HuH-7.5 (cell line): ENCODE measurements at regions not wholly inside any gene's neighbourhood (a gene's known extent, or its start where the extent isn't known, plus 50 kb on each side); places are given as distances from the start of the nearest gene placed in this dataset.
"Not testable (repeated sequence)": the region's sequence is repeated elsewhere in the genome, so short reads cannot be mapped to it uniquely, and the experiment has no call there.

ENCODE experiments used
- DNase-seq: peaks from one replicate; pipeline ENCODE4 v3.0.0; 2011; ENCODE audit warnings: low spot score

DNA sequence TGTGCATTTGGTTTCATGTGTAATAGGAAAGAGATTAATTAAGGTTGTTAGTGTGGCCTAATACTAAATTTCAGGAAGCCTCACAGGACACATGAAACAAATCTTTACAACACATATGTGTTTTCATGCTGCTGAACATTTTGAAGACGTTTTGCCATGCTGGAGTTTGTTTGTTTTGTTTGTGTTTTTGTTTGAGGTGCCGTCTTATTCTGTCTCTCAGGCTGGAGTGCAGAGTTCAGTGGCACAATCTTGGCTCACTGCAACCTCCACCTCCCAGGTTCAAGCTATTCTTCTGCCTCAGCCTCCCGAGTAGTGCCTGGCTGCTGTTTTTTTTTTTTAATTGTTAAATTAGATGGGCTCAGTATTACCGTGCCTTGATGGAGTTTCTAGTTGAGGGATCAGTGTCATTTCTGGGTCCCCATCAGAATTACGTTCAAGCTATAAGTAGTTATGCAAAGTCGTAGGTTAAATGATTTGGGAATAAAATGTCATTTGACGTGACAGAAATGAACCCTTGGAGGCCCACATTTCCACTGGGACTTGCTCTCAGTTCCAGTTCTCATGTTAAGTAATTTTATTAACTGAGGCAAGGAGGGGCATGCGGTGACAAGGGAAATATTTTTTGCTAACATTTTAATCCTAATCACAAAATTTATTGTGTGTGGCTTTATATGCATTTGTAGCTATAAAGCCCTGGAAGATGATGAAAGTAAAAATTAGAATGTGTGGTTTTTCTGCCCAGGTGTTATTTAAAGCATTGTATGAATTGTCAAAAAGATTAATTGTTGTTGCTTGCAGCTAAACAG lies 196.9 kb downstream of the TM9SF2 start:
- DNase-seq = no peak

DNA sequence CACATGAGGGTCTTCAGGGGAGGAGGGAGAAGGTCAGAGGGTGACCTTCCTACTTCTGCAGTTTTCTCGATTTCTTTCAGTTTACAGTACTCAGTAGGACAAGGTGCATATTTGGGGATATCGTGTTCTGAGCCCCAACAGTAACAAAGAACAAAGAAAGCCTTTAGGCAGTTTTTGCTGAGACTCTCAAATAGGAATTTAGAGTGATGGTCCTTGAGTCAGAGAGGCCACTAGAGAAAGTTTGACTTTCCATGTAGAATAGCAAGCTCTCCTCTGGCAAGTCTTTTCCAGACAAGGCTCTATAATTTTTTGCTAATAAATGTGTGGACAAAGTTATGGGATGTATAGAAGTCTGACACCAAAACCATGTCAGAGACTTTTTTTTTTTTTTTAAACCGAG lies 194.6 kb downstream of the TM9SF2 start:
- no peak for DNase-seq

DNA sequence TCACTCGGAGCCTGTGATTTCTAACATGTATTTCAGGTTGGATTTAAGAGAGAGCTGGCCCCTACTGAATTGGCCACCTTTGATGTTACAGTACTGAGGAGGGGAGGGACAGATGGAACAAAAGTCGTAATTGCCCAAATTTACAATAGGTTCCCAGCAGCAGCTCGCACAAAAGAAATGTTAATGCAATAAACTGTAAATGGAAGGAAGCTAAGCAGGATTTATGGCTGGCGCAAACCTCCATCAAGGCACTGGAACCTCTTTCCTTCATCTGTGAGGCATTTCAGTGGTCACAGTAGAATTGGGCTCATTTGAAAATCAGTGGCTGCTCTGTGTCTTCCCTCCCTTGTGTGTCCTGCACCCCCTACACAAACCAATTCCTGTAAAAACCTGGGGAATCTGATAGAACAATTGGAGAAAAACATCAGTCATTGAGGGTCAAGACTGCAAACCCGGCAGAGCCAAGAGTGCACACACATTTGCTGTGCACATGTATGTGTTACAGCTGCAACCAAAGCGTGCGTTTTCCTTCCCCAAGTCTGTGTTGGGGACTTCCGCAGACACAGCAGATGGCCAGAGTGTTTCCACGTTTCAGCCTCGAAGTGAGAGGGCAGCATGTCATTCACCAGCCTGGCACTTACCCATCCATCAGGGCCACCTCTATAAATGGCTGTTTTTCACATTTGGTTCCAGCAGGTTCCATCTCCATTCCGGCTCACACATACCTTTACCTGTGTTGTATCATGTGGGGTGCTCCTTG lies 192.8 kb downstream of the TM9SF2 start:
- DNase-seq = no peak

DNA sequence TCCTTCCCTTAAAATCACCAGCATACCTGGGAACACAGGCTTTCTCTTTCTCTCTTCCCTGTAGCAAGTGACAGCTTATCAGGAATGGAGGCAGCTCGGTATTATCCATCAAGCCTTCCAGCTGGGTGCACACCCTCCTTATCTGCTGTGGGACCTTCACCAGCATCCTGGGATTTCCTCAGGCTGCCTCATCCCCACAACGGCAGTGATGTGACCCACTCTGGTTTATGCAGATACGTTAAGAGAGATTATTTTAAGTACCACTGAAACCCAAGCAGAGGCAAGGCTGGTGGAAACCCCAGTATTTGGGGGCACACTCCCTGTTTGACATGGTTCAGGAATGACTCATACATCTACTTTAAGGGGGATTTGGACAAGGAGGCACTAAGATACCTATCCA lies 192.1 kb downstream of the TM9SF2 start:
- no peak for DNase-seq

DNA sequence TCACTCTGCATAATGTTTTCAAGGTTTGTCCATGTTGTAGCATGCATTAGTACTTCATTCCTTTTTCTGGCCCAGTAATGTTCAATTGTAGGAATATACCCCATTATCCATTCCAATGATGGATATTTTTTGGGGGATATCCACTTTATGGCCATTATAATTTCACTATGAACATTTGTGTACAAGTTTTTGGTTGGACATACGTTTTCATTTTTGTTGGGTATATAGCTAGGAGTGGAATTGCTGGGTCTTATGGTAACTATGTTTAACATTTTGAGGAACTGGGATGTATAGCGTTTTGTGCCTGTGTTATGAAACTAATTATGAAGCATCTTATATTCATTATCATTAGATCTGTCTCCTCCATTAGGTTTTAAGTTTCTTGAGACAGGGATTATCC lies 191.6 kb downstream of the TM9SF2 start:
- no peak for DNase-seq

DNA sequence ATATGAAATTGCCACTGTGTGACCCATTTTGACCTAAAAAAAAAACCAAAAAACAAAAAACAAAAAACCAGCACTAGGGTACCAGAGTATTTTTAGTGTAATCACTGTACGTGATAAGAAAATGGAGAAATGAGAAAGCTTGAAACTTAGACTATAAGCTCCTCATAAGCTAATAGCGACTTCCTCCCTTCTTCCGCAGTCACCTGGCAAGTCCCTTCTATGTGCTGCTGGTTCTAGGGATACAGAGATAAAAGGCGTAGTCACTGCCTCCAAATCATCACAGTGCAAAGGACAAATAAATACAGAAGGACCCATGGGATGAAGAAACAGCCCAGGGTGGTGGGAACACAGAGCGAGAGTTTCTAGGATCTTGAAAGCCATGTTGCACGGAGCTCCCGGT lies 190.3 kb downstream of the TM9SF2 start:
- DNase-seq = no peak

DNA sequence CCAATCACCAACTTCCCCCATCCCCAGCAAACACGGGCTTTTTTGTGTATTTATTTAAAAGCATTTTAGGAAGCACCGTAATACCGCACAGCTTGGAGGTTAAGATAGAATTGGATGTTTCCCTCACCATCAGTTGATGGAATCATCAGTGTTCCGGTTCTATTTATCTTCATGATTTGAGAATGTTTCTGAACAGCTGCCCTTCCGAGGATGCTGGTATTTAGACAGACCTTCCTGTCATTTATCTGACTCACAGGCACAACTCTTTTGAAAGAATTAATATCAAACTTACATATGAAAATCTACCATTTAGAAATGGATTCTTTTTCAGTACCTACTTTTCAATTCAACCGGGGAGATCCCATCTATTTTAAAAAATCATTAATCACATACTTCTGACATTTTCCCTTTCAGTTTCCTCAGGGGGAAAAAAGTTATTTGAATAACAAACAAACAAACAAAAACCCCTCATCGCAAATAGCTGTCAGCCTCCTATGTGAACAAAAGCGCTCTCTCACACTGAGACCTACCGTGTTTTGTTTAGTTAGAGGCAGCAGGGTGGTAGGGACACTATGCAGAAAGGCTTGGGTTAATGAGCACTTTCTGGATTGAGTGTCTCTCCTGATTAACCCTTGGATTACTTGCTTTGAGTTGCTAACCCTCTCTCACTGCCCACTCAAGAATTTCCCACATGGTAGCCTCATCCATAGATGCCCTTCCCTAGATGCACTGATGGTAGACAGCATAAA lies 189.3 kb downstream of the TM9SF2 start:
- DNase-seq = no peak

DNA sequence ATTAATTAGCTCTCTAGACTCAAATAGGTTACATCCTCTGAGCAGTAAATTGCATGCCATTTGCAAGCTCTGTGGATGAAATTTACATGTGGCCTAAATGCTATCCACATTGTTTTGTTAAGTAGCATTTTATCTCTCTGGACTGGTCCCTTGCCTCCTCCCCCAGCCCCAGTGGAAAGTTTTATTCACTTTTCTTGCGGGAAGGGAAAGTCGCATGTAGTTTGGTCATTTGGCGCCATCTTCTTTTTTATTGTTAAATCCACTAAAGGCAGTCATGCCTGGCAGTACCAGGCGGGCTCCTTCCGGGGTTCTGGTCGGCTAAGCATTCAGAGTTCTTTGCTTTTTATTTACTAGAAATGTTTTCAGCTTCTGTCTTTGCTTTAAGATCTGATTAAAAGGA lies 188.7 kb downstream of the TM9SF2 start:
- no peak for DNase-seq

DNA sequence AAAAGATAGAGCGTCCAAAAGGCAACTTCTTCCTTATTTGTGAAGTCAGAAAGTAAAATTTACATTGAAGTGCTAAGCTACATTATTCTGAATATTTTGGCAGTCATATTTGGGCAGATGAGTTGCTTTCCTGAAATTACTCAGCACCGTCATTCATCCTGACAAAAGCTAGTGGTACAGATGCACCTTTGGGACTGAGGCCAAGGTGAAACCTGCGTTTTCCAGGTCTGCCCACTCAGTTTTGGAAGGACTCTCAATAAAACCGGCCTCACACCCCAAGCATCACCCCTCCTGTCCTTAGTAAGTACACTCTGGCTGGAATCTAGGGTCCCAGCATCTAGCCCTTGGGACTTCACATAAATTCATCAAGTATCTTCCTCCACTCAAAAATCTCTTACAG lies 187.5 kb downstream of the TM9SF2 start:
- no peak for DNase-seq

DNA sequence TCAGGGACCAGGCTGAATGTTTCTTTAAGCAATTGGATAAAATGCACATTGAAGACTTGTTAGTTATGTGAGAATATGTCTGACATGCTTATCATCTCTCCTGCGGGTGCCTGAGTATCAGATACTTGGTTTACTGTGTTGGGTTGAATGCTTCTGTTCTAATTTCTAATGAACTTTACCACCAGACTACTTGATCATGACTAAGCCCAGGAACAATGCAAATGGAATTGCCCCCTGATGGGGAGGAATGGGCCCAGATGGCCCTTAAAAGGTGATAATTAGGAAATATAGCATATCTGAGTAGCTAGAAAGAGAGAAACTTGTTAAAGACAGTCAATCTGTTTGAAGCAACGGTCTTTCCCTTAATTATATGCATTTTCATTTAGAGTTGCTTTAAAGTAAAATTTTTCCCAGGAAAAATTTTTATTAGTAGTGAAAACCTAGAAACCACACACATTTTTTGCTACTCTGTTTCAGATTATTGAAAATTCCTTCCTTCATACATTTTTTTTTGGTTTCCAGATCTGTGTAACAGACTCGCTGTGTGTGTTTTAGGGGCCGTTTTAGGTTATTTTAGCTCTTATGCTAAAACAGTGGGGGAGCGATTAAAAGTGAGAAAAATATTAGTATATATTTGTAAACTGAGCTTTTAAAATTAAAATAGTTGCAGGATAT lies 186.6 kb downstream of the TM9SF2 start:
- DNase-seq = no peak

DNA sequence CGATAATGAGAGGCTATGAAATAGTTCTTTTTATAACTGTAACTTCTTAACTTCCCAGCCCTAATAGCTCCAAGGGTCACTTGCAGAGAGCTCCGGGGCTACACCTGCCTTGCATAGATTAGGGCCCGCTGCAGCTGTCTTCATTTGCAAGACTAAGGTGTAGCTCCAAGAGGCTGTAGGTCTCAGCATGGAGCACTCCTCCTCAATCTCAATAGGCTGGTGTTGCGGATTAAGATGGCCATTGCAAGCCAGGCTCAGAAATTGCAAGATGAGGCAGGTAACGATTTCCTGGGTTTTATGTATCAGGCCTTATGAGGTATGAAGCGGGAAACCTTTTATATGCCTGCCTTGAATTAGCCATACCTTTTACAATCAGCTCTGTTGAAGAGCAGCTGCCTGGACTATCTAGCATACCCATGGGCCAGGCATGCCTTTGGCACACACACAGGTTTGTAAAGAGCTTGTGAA lies 185.7 kb downstream of the TM9SF2 start:
- DNase-seq = no peak

DNA sequence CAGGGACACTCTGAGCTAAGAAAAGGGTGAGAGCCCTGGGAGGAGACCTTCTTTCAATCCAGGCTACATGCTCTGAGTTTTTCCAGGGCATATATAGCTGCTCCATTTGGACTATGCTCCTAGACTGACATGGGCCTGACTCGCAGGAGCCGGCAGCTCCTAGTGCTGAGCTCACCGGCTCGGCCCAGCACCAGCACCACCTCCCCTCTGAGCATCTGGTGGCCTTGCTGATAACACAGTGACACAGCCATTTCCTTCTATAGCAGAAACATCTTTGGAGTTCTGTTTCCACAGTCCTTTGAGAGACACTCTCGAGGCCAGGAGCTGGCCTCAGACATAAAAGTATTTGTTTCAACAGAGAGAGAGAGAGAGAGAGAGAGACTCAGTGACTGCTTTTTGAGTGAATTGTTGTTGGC lies 184.9 kb downstream of the TM9SF2 start:
- DNase-seq = no peak

DNA sequence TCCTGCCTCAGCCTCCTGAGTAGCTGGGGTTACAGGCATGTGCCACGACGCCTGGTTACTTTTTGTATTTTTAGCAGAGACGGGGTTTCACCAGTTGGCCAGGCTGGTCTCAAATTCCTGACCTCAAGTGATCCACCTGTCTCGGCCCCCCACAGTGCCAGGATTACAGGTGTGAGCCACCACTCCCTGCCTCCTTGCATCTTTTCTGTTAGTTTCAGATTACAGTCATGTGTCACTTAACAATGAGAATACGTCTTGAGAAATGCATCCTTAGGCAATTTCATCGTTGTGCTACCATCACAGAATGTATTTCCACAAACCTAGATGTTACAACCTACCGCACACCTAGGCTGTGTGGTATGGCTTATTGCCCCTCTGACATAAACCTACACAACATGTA lies 180.4 kb downstream of the TM9SF2 start:
- no peak for DNase-seq

DNA sequence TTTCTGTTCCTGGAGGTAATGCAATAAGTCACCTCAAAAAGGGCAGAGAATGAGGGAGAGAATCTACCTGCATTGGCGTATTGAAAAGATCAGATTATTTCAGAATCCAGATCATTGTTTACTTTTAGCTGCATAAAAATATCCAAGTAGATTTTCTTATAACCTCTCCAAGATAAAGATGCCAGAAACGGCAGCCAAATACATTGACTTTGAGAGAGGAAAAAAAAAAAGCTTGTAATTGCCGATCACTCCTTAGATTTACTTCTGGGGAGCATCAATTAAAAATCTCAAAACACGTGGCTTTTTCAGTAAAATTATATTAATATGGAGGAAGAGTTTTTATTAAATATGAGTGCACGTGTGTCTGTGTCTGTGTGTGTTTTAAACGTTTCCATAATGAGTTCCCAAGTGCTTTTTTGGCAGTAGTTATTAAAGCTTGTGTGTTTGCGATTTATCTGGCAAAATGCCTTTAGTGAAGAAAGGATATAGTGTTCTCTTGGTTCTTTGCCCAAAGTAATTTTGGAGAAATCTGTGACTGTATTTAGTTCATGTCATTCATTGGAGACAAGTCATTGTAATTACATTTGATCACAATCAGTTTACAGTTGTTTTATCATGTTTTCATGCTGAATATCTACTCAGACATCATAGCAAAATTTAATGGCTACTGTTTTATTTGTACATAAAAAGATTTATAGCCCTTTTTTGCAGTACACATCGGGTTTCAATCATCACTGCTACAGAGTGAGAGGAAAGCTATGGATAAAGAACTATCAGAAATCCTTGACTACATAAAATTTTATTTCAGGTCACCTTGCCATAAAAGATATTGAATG lies 176.1 kb downstream of the TM9SF2 start:
- DNase-seq = no peak

DNA sequence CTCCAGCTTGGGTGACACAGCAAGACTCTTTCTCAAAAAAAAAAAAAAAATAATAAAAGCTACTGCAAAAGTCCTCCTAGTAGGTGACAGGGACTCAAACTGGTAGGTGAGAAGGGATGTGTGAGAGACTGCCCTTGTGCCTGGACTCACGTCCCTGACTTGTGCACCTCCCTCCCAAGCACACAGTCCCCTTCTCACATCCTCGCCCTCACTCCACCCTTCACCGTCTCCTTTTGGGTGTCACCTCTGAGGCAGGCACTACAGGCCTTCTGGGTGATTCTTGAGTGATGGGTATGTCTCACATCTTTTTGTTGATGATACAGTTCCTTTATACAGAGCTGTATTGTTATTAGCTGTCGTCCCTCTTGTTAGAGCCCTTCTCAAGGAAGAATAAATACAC lies 170.5 kb downstream of the TM9SF2 start:
- DNase-seq = no peak

DNA sequence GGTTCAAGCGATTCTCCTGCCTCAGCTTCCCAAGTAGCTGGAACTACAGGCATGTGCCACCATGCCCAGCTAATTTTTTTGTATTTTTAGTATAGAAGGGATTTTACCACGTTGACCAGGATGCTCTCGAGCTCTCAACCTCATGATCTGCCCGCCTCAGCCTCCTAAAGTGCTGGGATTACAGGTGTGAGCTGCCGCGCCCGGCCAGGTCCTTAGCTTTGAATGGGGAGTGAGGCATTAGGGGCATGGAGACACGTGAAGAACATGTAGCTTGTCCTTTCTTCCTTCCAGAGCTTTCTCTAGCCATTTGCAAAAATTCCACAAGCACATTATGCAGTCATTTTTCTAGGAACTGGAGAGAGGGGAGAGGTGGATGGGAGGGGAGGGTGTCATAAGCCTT lies 167.8 kb downstream of the TM9SF2 start:
- not testable (repeated sequence) for DNase-seq

DNA sequence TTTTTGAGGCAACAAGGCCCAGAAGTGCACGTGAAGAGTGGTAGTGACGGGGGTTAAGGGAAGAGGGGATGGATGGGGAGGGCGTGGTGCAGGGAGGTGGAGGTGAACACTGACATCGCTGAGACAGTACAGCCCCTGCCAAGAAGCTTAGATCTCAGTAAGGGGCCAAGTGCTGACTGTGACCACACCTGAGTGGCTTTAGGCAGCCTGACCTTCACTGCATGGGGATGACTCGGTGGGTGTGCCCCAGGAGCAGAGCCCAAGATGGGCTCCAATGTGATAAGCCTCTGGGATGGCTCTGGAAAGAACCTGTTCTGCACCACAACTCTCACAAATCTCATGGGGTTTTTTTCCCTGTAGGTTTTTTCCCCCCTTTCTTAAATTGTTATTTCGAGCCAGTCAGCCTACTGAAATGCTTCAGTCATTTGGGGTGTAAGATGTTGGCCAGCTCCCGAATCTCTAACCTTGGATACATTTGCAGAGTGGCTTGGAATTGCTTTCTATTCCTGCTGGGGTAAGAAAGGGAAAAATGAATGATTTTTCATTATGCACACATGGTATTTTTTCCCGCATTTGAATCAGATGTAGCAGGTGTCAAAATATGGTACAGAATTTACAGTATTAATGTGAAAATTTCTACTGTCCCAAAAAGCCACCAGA lies 165.0 kb downstream of the TM9SF2 start:
- no peak for DNase-seq

DNA sequence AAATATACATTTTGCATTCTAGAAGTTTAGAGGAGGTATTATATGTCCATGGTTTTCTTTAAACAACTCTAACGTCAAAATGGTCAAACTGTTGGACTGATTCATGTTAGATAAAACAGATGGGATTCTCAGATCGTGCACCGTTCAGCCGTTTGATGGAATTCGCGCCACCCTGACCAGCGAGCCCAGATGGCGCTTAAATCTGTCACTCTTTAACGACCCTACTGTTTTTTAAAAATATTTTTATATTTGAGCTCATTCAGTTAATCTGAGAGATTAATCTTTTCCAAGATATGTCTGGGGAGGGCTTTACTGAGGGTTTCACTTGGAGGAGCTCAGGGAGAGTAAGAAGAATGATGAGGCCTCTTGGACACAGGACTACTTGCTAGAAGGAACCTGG lies 164.4 kb downstream of the TM9SF2 start:
- DNase-seq = no peak

DNA sequence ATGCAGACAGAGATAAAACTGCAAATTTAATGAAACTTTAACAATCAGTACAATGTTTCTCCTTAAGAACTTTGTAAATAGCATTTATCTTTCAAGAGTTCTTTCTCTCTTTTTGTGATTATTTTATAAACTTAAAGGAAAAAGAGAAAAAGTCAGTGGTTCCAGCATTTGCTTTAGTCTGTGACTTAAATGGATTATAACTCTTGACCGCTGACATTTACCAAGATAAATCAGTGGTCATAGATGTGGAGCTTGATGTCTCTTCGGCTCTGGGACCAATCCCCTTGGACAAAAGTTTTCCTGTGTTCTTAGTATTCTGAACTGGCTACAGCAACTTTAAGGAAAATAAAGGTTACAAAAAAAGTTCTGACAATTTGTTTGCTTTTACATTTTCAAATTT lies 162.6 kb downstream of the TM9SF2 start:
- no peak for DNase-seq

DNA sequence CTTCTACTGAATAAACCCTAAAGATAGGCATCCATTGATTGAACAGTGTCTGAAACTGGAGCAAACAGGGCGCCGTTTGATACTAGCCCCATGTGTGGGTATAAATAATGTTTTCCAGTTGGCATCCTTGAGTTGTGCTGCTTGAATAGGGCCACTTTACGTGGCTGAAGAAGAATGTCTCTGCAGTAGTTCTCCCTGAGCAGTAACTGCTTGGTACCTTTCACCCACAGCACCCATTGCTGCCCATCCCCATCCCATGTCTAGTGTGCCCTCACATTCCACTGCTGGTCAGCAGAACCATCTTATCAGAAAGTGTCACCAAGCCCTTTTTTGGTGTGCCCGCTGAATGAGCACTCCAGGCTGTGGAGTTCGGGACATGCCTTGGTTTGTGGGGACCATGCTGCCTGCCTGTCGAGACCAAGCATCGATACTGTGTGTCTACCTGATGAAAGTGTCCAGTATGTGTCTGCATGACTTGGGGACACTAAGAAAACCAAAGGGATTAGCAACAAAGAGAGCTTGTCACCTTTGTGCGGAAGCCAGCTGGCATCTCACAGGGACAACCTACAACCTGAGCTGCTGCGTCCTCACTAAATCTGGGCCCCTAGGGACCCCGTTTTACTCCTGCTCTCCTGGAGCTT lies 162.0 kb downstream of the TM9SF2 start:
- no peak for DNase-seq
